Duodenal mucosa (tissue), 2 donors: ENCODE measurements at regions not wholly inside any gene's neighbourhood (a gene's known extent, or its start where the extent isn't known, plus 50 kb on each side); places are given as distances from the start of the nearest gene placed in this dataset.
"Not testable (repeated sequence)": the region's sequence is repeated elsewhere in the genome, so short reads cannot be mapped to it uniquely, and the experiment has no call there.

Experiments
- H3K27ac ChIP-seq: one replicate; pipeline ENCODE4 v1.7.0; 2013; ENCODE audit warnings: low read depth, low read length
- H3K27me3 ChIP-seq, 2 donors: one replicate each; pipeline ENCODE4 v1.7.0; 2013; ENCODE audit warnings: low read length in 2 of 2, control low read depth in 1 of 2; ENCODE audit not compliant: insufficient read depth in 2 of 2, control insufficient read depth in 1 of 2
- H3K36me3 ChIP-seq, 2 donors: one replicate each; pipeline ENCODE4 v1.7.0; 2013; ENCODE audit warnings: low read length in 2 of 2, control low read depth in 1 of 2; ENCODE audit not compliant: insufficient read depth in 2 of 2, control insufficient read depth in 1 of 2
- H3K4me1 ChIP-seq, 2 donors: one replicate each; pipeline ENCODE4 v1.7.0; 2013; ENCODE audit warnings: low read length in 2 of 2, control low read depth in 1 of 2; ENCODE audit not compliant: insufficient read depth in 2 of 2, control insufficient read depth in 1 of 2
- H3K4me3 ChIP-seq, 2 donors: one replicate each; pipeline ENCODE4 v1.7.0; 2013; ENCODE audit warnings: low read length in 2 of 2, low read depth in 1 of 2
- H3K9ac ChIP-seq, 2 donors: one replicate each; pipeline ENCODE4 v1.7.0; 2013; ENCODE audit warnings: low read length in 2 of 2, low read depth in 1 of 2
- H3K9me3 ChIP-seq, 2 donors: one replicate each; pipeline ENCODE4 v1.7.0; 2013; ENCODE audit warnings: low read length in 2 of 2, control low read depth in 1 of 2; ENCODE audit not compliant: control insufficient read depth in 1 of 2

- not testable (repeated sequence) for H3K9me3 ChIP-seq, H3K27ac ChIP-seq, H3K27me3 ChIP-seq, H3K4me3 ChIP-seq, H3K36me3 ChIP-seq, H3K9ac ChIP-seq
- H3K4me1 ChIP-seq: peaks cover 3 to 13% of the 10 kb centered on the region in 2 donors
Measured at GRCh38 chr13:106081221-106081620, 454.2 kb downstream of the EFNB2 start.

- Histone ChIP-seq H3K27ac (no peak overlapping the region), H3K27me3 (no peaks in the 10 kb centered on the region), H3K9ac (no peak overlapping the region), H3K36me3 (no peaks in the 10 kb centered on the region), H3K4me3 (no peak overlapping the region), H3K4me1 (no peaks in the 10 kb centered on the region), H3K9me3 (no peaks in the 10 kb centered on the region)
Measured at GRCh38 chr13:106078191-106078590, 457.3 kb downstream of the EFNB2 start.

GRCh38 chr13:106077017-106077416 is 458.4 kb downstream of the EFNB2 start:
- Histone ChIP-seq H3K27me3 (no peaks in the 10 kb centered on the region), H3K36me3 (no peaks in the 10 kb centered on the region), H3K9me3 (no peaks in the 10 kb centered on the region), H3K4me3 (no peak overlapping the region), H3K27ac (no peak overlapping the region), H3K4me1 (peaks cover 0 to 4% of the 10 kb centered on the region in 2 donors), H3K9ac (no peak overlapping the region)

GRCh38 chr13:106072014-106072413 is 463.4 kb downstream of the EFNB2 start:
- Histone ChIP-seq H3K36me3 (no peaks in the 10 kb centered on the region), H3K9ac (no peak overlapping the region), H3K4me1 (peaks cover 0 to 4% of the 10 kb centered on the region in 2 donors), H3K27me3 (no peaks in the 10 kb centered on the region), H3K9me3 (no peaks in the 10 kb centered on the region), H3K27ac (no peak overlapping the region), H3K4me3 (no peak overlapping the region)

GRCh38 chr13:106063591-106064313 is 471.7 kb downstream of the EFNB2 start:
- no peaks in the 10 kb centered on the region for H3K27me3 ChIP-seq
- H3K9me3 ChIP-seq: no peaks in the 10 kb centered on the region
- H3K27ac ChIP-seq: no peak overlapping the region
- H3K4me3 ChIP-seq: no peak overlapping the region
- no peak overlapping the region for H3K9ac ChIP-seq
- H3K4me1 ChIP-seq: no peaks in the 10 kb centered on the region
- H3K36me3 ChIP-seq: no peaks in the 10 kb centered on the region

GRCh38 chr13:106061781-106062180 is 473.7 kb downstream of the EFNB2 start:
- Histone ChIP-seq H3K4me3 (no peak overlapping the region), H3K36me3 (no peaks in the 10 kb centered on the region), H3K9ac (no peak overlapping the region), H3K4me1 (no peaks in the 10 kb centered on the region), H3K27me3 (no peaks in the 10 kb centered on the region), H3K9me3 (no peaks in the 10 kb centered on the region), H3K27ac (no peak overlapping the region)

GRCh38 chr13:106056851-106057250 is 478.6 kb downstream of the EFNB2 start:
- H3K9me3 ChIP-seq: no peaks in the 10 kb centered on the region
- no peak overlapping the region for H3K4me3 ChIP-seq
- H3K27ac ChIP-seq: no peak overlapping the region
- no peak overlapping the region for H3K9ac ChIP-seq
- H3K27me3 ChIP-seq: no peaks in the 10 kb centered on the region
- no peaks in the 10 kb centered on the region for H3K4me1 ChIP-seq
- H3K36me3 ChIP-seq: no peaks in the 10 kb centered on the region

- Histone ChIP-seq H3K9me3 (no peaks in the 10 kb centered on the region), H3K27ac (no peak overlapping the region), H3K4me3 (no peak overlapping the region), H3K36me3 (no peaks in the 10 kb centered on the region), H3K27me3 (no peaks in the 10 kb centered on the region), H3K9ac (no peak overlapping the region), H3K4me1 (no peaks in the 10 kb centered on the region)
Measured at GRCh38 chr13:106052200-106052767, 483.2 kb downstream of the EFNB2 start.

GRCh38 chr13:106049171-106049570 is 486.3 kb downstream of the EFNB2 start:
- Histone ChIP-seq H3K9me3 (no peaks in the 10 kb centered on the region), H3K4me1 (no peaks in the 10 kb centered on the region), H3K27me3 (no peaks in the 10 kb centered on the region), H3K27ac (no peak overlapping the region), H3K36me3 (no peaks in the 10 kb centered on the region), H3K4me3 (no peak overlapping the region), H3K9ac (no peak overlapping the region)

GRCh38 chr13:106048386-106048785 is 487.1 kb downstream of the EFNB2 start:
- Histone ChIP-seq H3K9ac (no peak overlapping the region), H3K27me3 (no peaks in the 10 kb centered on the region), H3K27ac (no peak overlapping the region), H3K4me3 (no peak overlapping the region), H3K36me3 (no peaks in the 10 kb centered on the region), H3K4me1 (no peaks in the 10 kb centered on the region), H3K9me3 (no peaks in the 10 kb centered on the region)
